Lower leg skin (tissue), 4 donors: ENCODE measurements at regions not wholly inside any gene's neighbourhood (a gene's known extent, or its start where the extent isn't known, plus 50 kb on each side); places are given as distances from the start of the nearest gene placed in this dataset.

Experiments
- DNase-seq, 2 donors: peaks; one replicate each; pipeline ENCODE4 v3.0.0-alpha.2; 2019; ENCODE audit warnings: low spot score in 2 of 2
- H3K4me3 ChIP-seq: fragments of 200-600 bp; sonication (generic); 2 replicates; pipeline ENCODE4 v1.5.1; 2017; ENCODE audit warnings: mild to moderate bottlenecking, low read depth; ENCODE audit not compliant: poor library complexity, severe bottlenecking
- CTCF ChIP-seq, 3 donors: fragments of 450-650 bp; IDR thresholded peaks; one replicate each; pipeline ENCODE4 v1.5.1; 2016; ENCODE audit warnings: antibody characterized with exemption in 3 of 3, mild to moderate bottlenecking in 3 of 3, moderate library complexity in 2 of 3
- POLR2A ChIP-seq, 2 donors: fragments of 450-650 bp; IDR thresholded peaks; one replicate each; pipeline ENCODE4 v1.6.1; 2016 to 2017; ENCODE audit warnings: antibody characterized with exemption in 2 of 2, mild to moderate bottlenecking in 1 of 2, moderate library complexity in 1 of 2
- WGBS, 2 donors: methylation state at CpG; one replicate each; pipeline ENCODE4 v1.1.5; 2018; 5-methylcytosine and 5-hydroxymethylcytosine counted together
- intact Hi-C: fragments of 100-400 bp; cut with DNase I; formaldehyde crosslinking; loops from one replicate; pipeline ENCODE4 v1.15.0; 2023; ENCODE audit warnings: low total_unique reads

DNA sequence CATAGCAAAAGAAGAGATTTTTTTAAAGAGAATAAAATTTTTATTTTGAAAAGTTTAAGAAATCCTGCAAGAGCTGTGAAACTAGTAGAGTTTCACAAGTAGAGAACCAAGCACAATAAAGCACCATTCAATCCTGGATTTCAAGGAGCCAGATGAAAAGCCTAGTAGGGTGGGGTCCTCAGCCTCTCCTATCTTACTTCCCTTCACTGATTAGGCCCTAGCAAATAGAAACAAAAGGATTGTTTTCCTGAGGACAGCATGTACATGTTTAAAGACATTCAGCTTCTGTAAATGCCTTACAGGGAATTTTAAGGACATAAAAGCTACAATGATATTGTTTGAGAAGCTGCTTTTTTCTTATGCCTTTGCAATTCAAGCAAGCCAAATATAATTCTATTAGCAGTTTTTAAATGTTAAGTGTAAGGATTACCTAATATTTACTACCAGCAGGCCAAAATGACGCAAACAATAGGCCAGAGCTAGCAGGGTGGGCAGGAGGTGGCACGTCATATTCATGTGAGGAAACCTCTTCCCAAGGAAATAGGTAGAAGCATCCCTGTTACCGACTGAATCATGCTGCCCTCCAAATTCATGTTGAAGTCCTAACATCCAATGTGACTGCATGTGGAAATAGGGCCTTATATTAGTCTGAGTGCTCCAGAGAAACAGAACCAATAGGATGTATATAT lies 337.6 kb downstream of the MLLT3 start:
- no peak overlapping the region for H3K4me3 ChIP-seq
- TF ChIP-seq POLR2A (IDR thresholded peaks at IDR 0.05) (no peak), CTCF (IDR thresholded peaks at IDR 0.05) (no peak)
- DNase-seq: no peak
- WGBS, 2 donors: 56 to 80% methylated on average over 3 of the region's 3 CpGs
- intact Hi-C loops: no loop called here

GRCh38 chr9:20280330-20280729 lies 342.0 kb downstream of the MLLT3 start:
- DNase-seq: no peak
- 87 to 95% methylated on average over 3 of the region's 3 CpGs for WGBS, 2 donors
- no peak overlapping the region for H3K4me3 ChIP-seq
- TF ChIP-seq CTCF (IDR thresholded peaks at IDR 0.05) (no peak), POLR2A (IDR thresholded peaks at IDR 0.05) (no peak)
- intact Hi-C loops: no loop called here

DNA sequence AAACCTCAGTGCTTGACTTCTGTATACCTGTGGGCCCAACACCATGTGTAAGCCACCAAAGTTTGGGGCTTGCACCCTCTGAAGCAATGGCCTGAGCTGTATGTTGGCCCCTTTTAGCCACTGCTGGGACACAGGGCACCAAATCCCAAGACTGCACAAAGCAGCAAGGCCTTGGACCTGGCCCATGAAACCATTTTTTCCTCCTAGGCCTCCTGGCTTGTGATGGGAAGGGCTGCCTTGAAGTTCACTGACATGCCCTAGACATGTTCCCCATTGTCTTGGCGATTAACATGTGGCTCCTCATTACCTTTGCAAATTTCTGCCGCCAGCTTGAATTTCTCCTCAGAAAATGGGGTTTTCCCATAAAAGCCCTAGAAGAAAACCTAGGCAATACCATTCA lies 345.5 kb downstream of the MLLT3 start:
- WGBS, 2 donors: 92 to 95% methylated on average over 2 of the region's 2 CpGs
- TF ChIP-seq POLR2A (IDR thresholded peaks at IDR 0.05): no peak
- intact Hi-C loops: no loop called here
- no peak for DNase-seq
- H3K4me3 ChIP-seq: no peak overlapping the region

GRCh38 chr9:20271723-20272122 lies 350.6 kb downstream of the MLLT3 start:
- TF ChIP-seq POLR2A (IDR thresholded peaks at IDR 0.05) (no peak), CTCF (IDR thresholded peaks at IDR 0.05) (no peak)
- DNase-seq: no peak
- intact Hi-C loops: no loop called here
- WGBS, 2 donors: 74 to 79% methylated on average over 2 of the region's 2 CpGs
- no peak overlapping the region for H3K4me3 ChIP-seq

GRCh38 chr9:20271096-20271495 lies 351.2 kb downstream of the MLLT3 start:
- intact Hi-C loops: no loop called here
- 21 to 26% methylated on average over 1 of the region's 1 CpG for WGBS, 2 donors
- TF ChIP-seq POLR2A (IDR thresholded peaks at IDR 0.05) (no peak), CTCF (IDR thresholded peaks at IDR 0.05) (no peak)
- H3K4me3 ChIP-seq: no peak overlapping the region
- DNase-seq: no peak

GRCh38 chr9:20270161-20270560 lies 352.1 kb downstream of the MLLT3 start:
- H3K4me3 ChIP-seq: no peak overlapping the region
- no peak for DNase-seq
- TF ChIP-seq POLR2A (IDR thresholded peaks at IDR 0.05) (no peak), CTCF (IDR thresholded peaks at IDR 0.05) (no peak)
- WGBS, 2 donors: 61 to 66% methylated on average over 1 of the region's 1 CpG
- intact Hi-C loops: no loop called here
